SK-N-SH (cell line): ENCODE measurements at regions not wholly inside any gene's neighbourhood (a gene's known extent, or its start where the extent isn't known, plus 50 kb on each side); places are given as distances from the start of the nearest gene placed in this dataset.
A peak's percentile ranks its signal among the peaks of the same experiment; 100 is the strongest.

Experiments
- CTCF ChIA-PET: fragments of 300-600, 350-600 bp; formaldehyde crosslinking; extraction: SDS; loops from one replicate; lab custom pipeline; 2021; lab: Yijun Ruan, JAX
- POLR2A ChIA-PET: fragments of 350-600 bp; sonication (Branson Sonifier 250); formaldehyde crosslinking; extraction: SDS; loops from one replicate; lab custom pipeline; 2020; ENCODE audit warnings: antibody characterized with exemption, inconsistent platforms; lab: Yijun Ruan, JAX
- DNase-seq: peaks from one replicate; pipeline ENCODE4 v3.0.0; 2012
- H2AFZ ChIP-seq: fragments of 200-600 bp; sonication (generic); 2 replicates; pipeline ENCODE4 v1.8.1; 2016; ENCODE audit warnings: antibody characterized with exemption, mild to moderate bottlenecking, low read depth
- H3F3A ChIP-seq: fragments of 200-600 bp; sonication (generic); replicated peaks from 2 replicates; pipeline ENCODE3; 2016; ENCODE audit warnings: antibody characterized with exemption, mild to moderate bottlenecking; ENCODE audit not compliant: insufficient read depth
- H3K27ac ChIP-seq, 2 experiments: fragments of 200-500 bp in 1 of 2; fragments of 200-600 bp in 1 of 2; sonication (Bioruptor generic) in 1 of 2; sonication (generic), shearing (Covaris generic) in 1 of 2; 2 replicates each; pipeline versions ENCODE4 v1.5.1 to v1.6.1; 2014 to 2016; ENCODE audit warnings: low read depth in 2 of 2, inconsistent platforms in 1 of 2, low read length in 1 of 2, mild to moderate bottlenecking in 1 of 2, mixed read lengths in 1 of 2
- H3K27me3 ChIP-seq: fragments of 200-600 bp; sonication (generic), shearing (Covaris generic); 2 replicates; pipeline ENCODE4 v1.6.1; 2016; ENCODE audit warnings: mixed run types; ENCODE audit not compliant: insufficient read depth
- H3K36me3 ChIP-seq, 2 experiments: fragments of 200-500 bp in 1 of 2; fragments of 200-600 bp in 1 of 2; sonication (Bioruptor generic) in 1 of 2; sonication (generic) in 1 of 2; replicated peaks in 1 of 2; 2 replicates each; pipeline versions ENCODE3 to v1.5.1; 2014 to 2016; ENCODE audit warnings: low read length in 1 of 2, mild to moderate bottlenecking in 1 of 2; ENCODE audit not compliant: insufficient read depth in 2 of 2, control insufficient read depth in 1 of 2
- H3K4me1 ChIP-seq, 2 experiments: fragments of 200-500 bp in 1 of 2; fragments of 200-600 bp in 1 of 2; sonication (Bioruptor generic) in 1 of 2; sonication (generic), shearing (Covaris generic) in 1 of 2; 2 replicates each; pipeline versions ENCODE4 v1.5.1 to v1.6.1; 2014 to 2016; ENCODE audit warnings: low read depth in 1 of 2, low read length in 1 of 2, mixed run types in 1 of 2; ENCODE audit not compliant: insufficient read depth in 2 of 2, control insufficient read depth in 1 of 2
- H3K4me2 ChIP-seq: fragments of 200-600 bp; sonication (generic), shearing (Covaris generic); 2 replicates; pipeline ENCODE4 v1.6.1; 2017; ENCODE audit warnings: mixed run types
- H3K4me3 ChIP-seq, 2 experiments: fragments of 200-500 bp in 1 of 2; fragments of 200-600 bp in 1 of 2; sonication (Bioruptor generic) in 1 of 2; sonication (generic), shearing (Covaris generic) in 1 of 2; 2 replicates each; pipeline versions ENCODE4 v1.5.1 to v1.8.1; 2014 to 2016; ENCODE audit warnings: low read depth in 2 of 2, inconsistent platforms in 1 of 2, low read length in 1 of 2, mild to moderate bottlenecking in 1 of 2, mixed read lengths in 1 of 2, moderate library complexity in 1 of 2
- H3K79me2 ChIP-seq: fragments of 200-600 bp; sonication (generic); 2 replicates; pipeline ENCODE4 v1.8.1; 2017; ENCODE audit warnings: mild to moderate bottlenecking; ENCODE audit not compliant: insufficient read depth
- H3K9ac ChIP-seq: fragments of 200-600 bp; sonication (generic); 2 replicates; pipeline ENCODE4 v1.6.1; 2017; ENCODE audit warnings: mixed run types
- H3K9me2 ChIP-seq: fragments of 200-600 bp; sonication (generic); 2 replicates; pipeline ENCODE4 v1.6.1; 2017; ENCODE audit warnings: mixed run types
- H3K9me3 ChIP-seq: fragments of 200-600 bp; sonication (generic); 2 replicates; pipeline ENCODE4 v1.6.1; 2017; ENCODE audit warnings: mixed run types, mild to moderate bottlenecking, moderate library complexity
- H4K20me1 ChIP-seq: fragments of 200-600 bp; sonication (generic); 2 replicates; pipeline ENCODE4 v1.6.1; 2017; ENCODE audit warnings: mild to moderate bottlenecking, mixed run types; ENCODE audit not compliant: insufficient read depth
- CHD2 ChIP-seq: fragments of 150-350 bp; IDR thresholded peaks from 2 replicates; pipeline ENCODE4 v1.6.1; 2018; ENCODE audit warnings: low read length; ENCODE audit not compliant: partially characterized antibody
- ELF1 ChIP-seq: IDR thresholded peaks from 2 replicates; pipeline ENCODE4 v1.4.0; 2012
- EP300 ChIP-seq, 2 experiments: IDR thresholded peaks; 2 replicates each; pipeline versions ENCODE4 v1.4.0 to v1.6.1; 2012; ENCODE audit warnings: borderline replicate concordance in 1 of 2, low read depth in 1 of 2, low read length in 1 of 2
- EZH2phosphoT487 ChIP-seq: fragments of 200-600 bp; sonication (generic); IDR thresholded peaks from 2 replicates; pipeline ENCODE4 v1.6.1; 2017; ENCODE audit warnings: low read depth, mixed run types, mild to moderate bottlenecking, antibody characterized with exemption, moderate library complexity, borderline replicate concordance
- FOSL2 ChIP-seq: IDR thresholded peaks from 2 replicates; pipeline ENCODE4 v1.4.0; 2012; ENCODE audit warnings: low read depth, mild to moderate bottlenecking, moderate library complexity, borderline replicate concordance
- FOXJ3 ChIP-seq: sonication (generic); formaldehyde crosslinking; IDR thresholded peaks from 2 replicates; pipeline ENCODE4 v1.5.1; 2020; ENCODE audit warnings: mild to moderate bottlenecking, missing genetic modification reagents
- FOXM1 ChIP-seq: IDR thresholded peaks from 2 replicates; pipeline ENCODE4 v1.4.0; 2012; ENCODE audit warnings: low read depth, mild to moderate bottlenecking
- GABPA ChIP-seq: IDR thresholded peaks from 2 replicates; pipeline ENCODE4 v1.4.0; 2012; ENCODE audit warnings: low read depth, mild to moderate bottlenecking
- MAX ChIP-seq: IDR thresholded peaks from 2 replicates; pipeline ENCODE4 v1.4.0; 2012; ENCODE audit warnings: low read depth
- MXI1 ChIP-seq: IDR thresholded peaks from 2 replicates; pipeline ENCODE4 v1.6.1; 2012; ENCODE audit warnings: mild to moderate bottlenecking, low read depth, low read length, improper control_type of control experiment
- NFIC ChIP-seq: IDR thresholded peaks from 2 replicates; pipeline ENCODE4 v1.4.0; 2012; ENCODE audit warnings: borderline replicate concordance
- NRF1 ChIP-seq: IDR thresholded peaks from 2 replicates; pipeline ENCODE4 v1.6.1; 2012; ENCODE audit warnings: low read depth, mild to moderate bottlenecking, low read length
- PBX3 ChIP-seq: IDR thresholded peaks from 2 replicates; pipeline ENCODE4; 2012
- POLR2AphosphoS5 ChIP-seq: IDR thresholded peaks from 2 replicates; pipeline ENCODE4 v1.6.1; 2012; ENCODE audit warnings: low read depth, low read length
- SIN3A ChIP-seq: IDR thresholded peaks from 2 replicates; pipeline ENCODE4 v1.6.1; 2012; ENCODE audit warnings: low read depth, mild to moderate bottlenecking, low read length, moderate library complexity, borderline replicate concordance
- SMC3 ChIP-seq: IDR thresholded peaks from 2 replicates; pipeline ENCODE4 v1.6.1; 2012; ENCODE audit warnings: low read depth, low read length, improper control_type of control experiment
- TAF1 ChIP-seq: IDR thresholded peaks from 2 replicates; pipeline ENCODE4 v1.6.1; 2012; ENCODE audit warnings: low read depth, mild to moderate bottlenecking, low read length, moderate library complexity, borderline replicate concordance
- TCF12 ChIP-seq: IDR thresholded peaks from 2 replicates; pipeline ENCODE4 v1.4.0; 2012
- USF2 ChIP-seq: fragments of 150-350 bp; IDR thresholded peaks from 2 replicates; pipeline ENCODE4 v1.6.1; 2017; ENCODE audit warnings: antibody characterized with exemption, low read length, low read depth, borderline replicate concordance
- YY1 ChIP-seq: IDR thresholded peaks from 2 replicates; pipeline ENCODE4 v1.4.0; 2012; ENCODE audit warnings: low read depth, mild to moderate bottlenecking
- WGBS: methylation state at CpG from one replicate; pipeline ENCODE4 v1.1.6; 2017; ENCODE audit warnings: low lambda C conversion rate; 5-methylcytosine and 5-hydroxymethylcytosine counted together
- TF ChIP-seq, protein P1 (sequence below): fragments of 150-350 bp; IDR thresholded peaks from 2 replicates; pipeline ENCODE4 v1.6.1; 2016; ENCODE audit warnings: mild to moderate bottlenecking, low read depth, low read length
- TF ChIP-seq, protein P2 (sequence below): fragments of 200-600 bp; sonication (generic); IDR thresholded peaks from 2 replicates; pipeline ENCODE4 v1.6.1; 2017; ENCODE audit warnings: antibody characterized with exemption, mild to moderate bottlenecking, moderate library complexity
- TF ChIP-seq, protein P3 (sequence below): IDR thresholded peaks from 2 replicates; pipeline ENCODE4 v1.4.0; 2012; ENCODE audit warnings: low read depth, borderline replicate concordance

GRCh38 chr9:8019636-8020035 is 220.1 kb upstream of the DMAC1 start (continued):
- TF ChIP-seq, protein P1, sequence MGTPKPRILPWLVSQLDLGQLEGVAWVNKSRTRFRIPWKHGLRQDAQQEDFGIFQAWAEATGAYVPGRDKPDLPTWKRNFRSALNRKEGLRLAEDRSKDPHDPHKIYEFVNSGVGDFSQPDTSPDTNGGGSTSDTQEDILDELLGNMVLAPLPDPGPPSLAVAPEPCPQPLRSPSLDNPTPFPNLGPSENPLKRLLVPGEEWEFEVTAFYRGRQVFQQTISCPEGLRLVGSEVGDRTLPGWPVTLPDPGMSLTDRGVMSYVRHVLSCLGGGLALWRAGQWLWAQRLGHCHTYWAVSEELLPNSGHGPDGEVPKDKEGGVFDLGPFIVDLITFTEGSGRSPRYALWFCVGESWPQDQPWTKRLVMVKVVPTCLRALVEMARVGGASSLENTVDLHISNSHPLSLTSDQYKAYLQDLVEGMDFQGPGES: no peak
- TF ChIP-seq MAX (no peak), YY1 (no peak), TCF12 (no peak), CHD2 (no peak), ELF1 (no peak), POLR2AphosphoS5 (no peak), EP300 (IDR thresholded peaks at IDR 0.05; ENCODE audit: borderline replicate concordance in 1 of 2, low read depth in 1 of 2, low read length in 1 of 2) (no peak), PBX3 (no peak)

GRCh38 chr9:8014997-8015682 is 215.6 kb upstream of the DMAC1 start:
- H4K20me1 ChIP-seq: no peaks in the 10 kb centered on the region
- no peak overlapping the region for H3K4me3 ChIP-seq
- DNase-seq: no peak
- ChIA-PET CTCF (no interaction called here), POLR2A (no interaction called here)
- no peak overlapping the region for H3K9ac ChIP-seq
- WGBS: 40% methylated on average over 2 of the region's 2 CpGs
- H3K36me3 ChIP-seq: no peaks in the 10 kb centered on the region
- no peaks in the 10 kb centered on the region for H3K27me3 ChIP-seq
- peaks cover 0 to 2% of the 10 kb centered on the region in 2 experiments; a peak in 1 of 4 replicates for H3K4me1 ChIP-seq
- no peaks in the 10 kb centered on the region for H3F3A ChIP-seq
- H3K79me2 ChIP-seq: no peaks in the 10 kb centered on the region
- H3K4me2 ChIP-seq: no peak overlapping the region
- peak overlapping the region in 1 of 2 experiments; percentile 47; a peak in 1 of 4 replicates for H3K27ac ChIP-seq
- no peaks in the 10 kb centered on the region for H3K9me3 ChIP-seq
- H3K9me2 ChIP-seq: no peaks in the 10 kb centered on the region
- no peak overlapping the region for H2AFZ ChIP-seq
- no peak for TF ChIP-seq FOXM1
- no peak for TF ChIP-seq NFIC
- no peak for TF ChIP-seq NRF1
- no peak for TF ChIP-seq USF2
- TF ChIP-seq EZH2phosphoT487: no peak
- TF ChIP-seq MXI1: no peak
- TF ChIP-seq FOSL2: no peak
- TF ChIP-seq POLR2AphosphoS5: no peak
- TF ChIP-seq, protein P2, sequence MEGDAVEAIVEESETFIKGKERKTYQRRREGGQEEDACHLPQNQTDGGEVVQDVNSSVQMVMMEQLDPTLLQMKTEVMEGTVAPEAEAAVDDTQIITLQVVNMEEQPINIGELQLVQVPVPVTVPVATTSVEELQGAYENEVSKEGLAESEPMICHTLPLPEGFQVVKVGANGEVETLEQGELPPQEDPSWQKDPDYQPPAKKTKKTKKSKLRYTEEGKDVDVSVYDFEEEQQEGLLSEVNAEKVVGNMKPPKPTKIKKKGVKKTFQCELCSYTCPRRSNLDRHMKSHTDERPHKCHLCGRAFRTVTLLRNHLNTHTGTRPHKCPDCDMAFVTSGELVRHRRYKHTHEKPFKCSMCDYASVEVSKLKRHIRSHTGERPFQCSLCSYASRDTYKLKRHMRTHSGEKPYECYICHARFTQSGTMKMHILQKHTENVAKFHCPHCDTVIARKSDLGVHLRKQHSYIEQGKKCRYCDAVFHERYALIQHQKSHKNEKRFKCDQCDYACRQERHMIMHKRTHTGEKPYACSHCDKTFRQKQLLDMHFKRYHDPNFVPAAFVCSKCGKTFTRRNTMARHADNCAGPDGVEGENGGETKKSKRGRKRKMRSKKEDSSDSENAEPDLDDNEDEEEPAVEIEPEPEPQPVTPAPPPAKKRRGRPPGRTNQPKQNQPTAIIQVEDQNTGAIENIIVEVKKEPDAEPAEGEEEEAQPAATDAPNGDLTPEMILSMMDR: no peak
- no peak for TF ChIP-seq TAF1
- no peak for TF ChIP-seq SIN3A
- TF ChIP-seq EP300 (IDR thresholded peaks at IDR 0.05; ENCODE audit: borderline replicate concordance in 1 of 2, low read depth in 1 of 2, low read length in 1 of 2): no peak
- TF ChIP-seq, protein P3, sequence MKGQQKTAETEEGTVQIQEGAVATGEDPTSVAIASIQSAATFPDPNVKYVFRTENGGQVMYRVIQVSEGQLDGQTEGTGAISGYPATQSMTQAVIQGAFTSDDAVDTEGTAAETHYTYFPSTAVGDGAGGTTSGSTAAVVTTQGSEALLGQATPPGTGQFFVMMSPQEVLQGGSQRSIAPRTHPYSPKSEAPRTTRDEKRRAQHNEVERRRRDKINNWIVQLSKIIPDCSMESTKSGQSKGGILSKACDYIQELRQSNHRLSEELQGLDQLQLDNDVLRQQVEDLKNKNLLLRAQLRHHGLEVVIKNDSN: no peak
- no peak for TF ChIP-seq MAX
- no peak for TF ChIP-seq SMC3
- no peak for TF ChIP-seq GABPA
- TF ChIP-seq, protein P1: no peak
- no peak for TF ChIP-seq FOXJ3 (CRISPR knock-in tag)
- no peak for TF ChIP-seq ELF1
